ENCODE measurements at regions not wholly inside any gene's neighbourhood (a gene's known extent, or its start where the extent isn't known, plus 50 kb on each side); places are given as distances from the start of the nearest gene placed in this dataset.

GRCh38 chr22:49553518-49554295 is 274.0 kb downstream of the BRD1 start:
- TF ChIP-seq CREB1 (IDR thresholded peaks at IDR 0.05) = no peak
- TF ChIP-seq CREB1 (CRISPR knock-in tag; IDR thresholded peaks at IDR 0.05) = no peak
- TF ChIP-seq THRA (CRISPR knock-in tag; IDR thresholded peaks at IDR 0.05; ENCODE audit: borderline replicate concordance) = no peak
- no peak for TF ChIP-seq ZNF10 (CRISPR knock-in tag; IDR thresholded peaks at IDR 0.05; ENCODE audit: borderline replicate concordance, low read depth)

Data from HepG2 (cell line).